NT2/D1 (cell line): ENCODE measurements at regions not wholly inside any gene's neighbourhood (a gene's known extent, or its start where the extent isn't known, plus 50 kb on each side); places are given as distances from the start of the nearest gene placed in this dataset.

Experiments used
- DNase-seq: peaks from one replicate; pipeline ENCODE4 v3.0.0-alpha.2; 2011; ENCODE audit warnings: low read depth, low spot score
- H3K27me3 ChIP-seq: 2 replicates; pipeline ENCODE4 v1.6.0; 2011; ENCODE audit warnings: mild to moderate bottlenecking; ENCODE audit not compliant: insufficient read length, insufficient read depth
- H3K36me3 ChIP-seq: 2 replicates; pipeline ENCODE4 v1.6.1; 2011; ENCODE audit warnings: mild to moderate bottlenecking, low read length, mixed read lengths; ENCODE audit not compliant: insufficient read depth, insufficient read length
- H3K4me1 ChIP-seq: 2 replicates; pipeline ENCODE4 v1.5.1; 2011; ENCODE audit not compliant: insufficient read depth, insufficient read length
- H3K4me3 ChIP-seq: 2 replicates; pipeline ENCODE4 v1.5.1; 2011; ENCODE audit warnings: low read depth; ENCODE audit not compliant: insufficient read length
- H3K9ac ChIP-seq: 2 replicates; pipeline ENCODE4 v1.6.0; 2011; ENCODE audit warnings: low read depth; ENCODE audit not compliant: insufficient read length
- H3K9me3 ChIP-seq: 2 replicates; pipeline ENCODE4 v1.5.1; 2011; ENCODE audit warnings: mild to moderate bottlenecking, low read length; ENCODE audit not compliant: insufficient read depth
- SUZ12 ChIP-seq: IDR thresholded peaks from 2 replicates; pipeline ENCODE4 v1.6.1; 2011; ENCODE audit not compliant: insufficient read length, insufficient read depth; ENCODE audit errors: extremely low read depth
- YY1 ChIP-seq: IDR thresholded peaks from 2 replicates; pipeline ENCODE4 v1.6.1; 2011; ENCODE audit not compliant: insufficient read length, insufficient read depth
- ZNF274 ChIP-seq: IDR thresholded peaks from 2 replicates; pipeline ENCODE4 v1.6.1; 2011; ENCODE audit warnings: mild to moderate bottlenecking, low read depth, low read length

DNA sequence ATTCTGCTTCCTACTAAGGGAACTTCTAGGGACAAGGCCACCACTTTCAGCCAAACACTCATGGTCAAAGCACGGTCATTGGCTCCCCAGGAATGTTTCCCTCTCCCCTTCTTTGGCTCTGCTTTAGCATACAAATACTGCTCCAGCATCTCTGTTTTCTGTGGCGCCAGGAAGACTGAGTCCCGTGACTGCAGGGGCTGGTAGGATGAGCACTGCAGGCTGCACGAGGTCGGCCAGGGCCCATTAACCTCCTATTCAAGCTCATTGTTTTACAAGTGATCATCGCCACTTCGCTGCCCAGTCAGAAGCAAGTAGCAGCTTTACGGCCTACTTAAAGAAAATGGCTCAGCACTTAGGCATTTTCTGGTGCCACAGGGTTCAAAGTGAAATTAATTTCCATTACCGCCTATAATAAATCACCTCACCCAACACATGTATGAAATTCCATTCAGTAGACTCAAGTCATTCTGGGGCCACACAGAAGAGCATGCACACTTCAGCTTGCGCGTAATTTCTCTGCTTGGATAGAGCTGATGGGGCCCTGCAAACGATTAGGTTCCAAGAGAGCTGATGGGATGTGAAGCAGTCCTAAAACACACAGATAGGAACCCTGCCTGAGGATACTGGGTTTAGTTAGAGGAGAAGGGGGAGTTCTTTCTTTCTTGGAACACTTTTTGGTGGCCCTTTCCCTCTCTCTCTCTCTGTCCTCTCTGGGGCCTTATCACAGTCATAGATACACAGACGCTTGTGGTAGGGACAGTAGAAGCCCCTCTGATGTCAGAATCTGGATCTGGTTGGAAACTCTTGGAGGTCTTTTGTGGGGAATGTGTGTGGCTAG is 173.7 kb downstream of the KIF18A start:
- H3K27me3 ChIP-seq, result no peaks in the 10 kb centered on the region
- TF ChIP-seq ZNF274 (no peak), SUZ12 (no peak), YY1 (no peak)
- H3K9ac ChIP-seq, result no peak overlapping the region
- no peaks in the 10 kb centered on the region for H3K4me1 ChIP-seq
- peaks cover 31% of the 10 kb centered on the region; the same call in 1 of the 2 replicates for H3K9me3 ChIP-seq
- no peak overlapping the region for H3K4me3 ChIP-seq
- no peaks in the 10 kb centered on the region for H3K36me3 ChIP-seq
- DNase-seq, result peak; percentile 79

DNA sequence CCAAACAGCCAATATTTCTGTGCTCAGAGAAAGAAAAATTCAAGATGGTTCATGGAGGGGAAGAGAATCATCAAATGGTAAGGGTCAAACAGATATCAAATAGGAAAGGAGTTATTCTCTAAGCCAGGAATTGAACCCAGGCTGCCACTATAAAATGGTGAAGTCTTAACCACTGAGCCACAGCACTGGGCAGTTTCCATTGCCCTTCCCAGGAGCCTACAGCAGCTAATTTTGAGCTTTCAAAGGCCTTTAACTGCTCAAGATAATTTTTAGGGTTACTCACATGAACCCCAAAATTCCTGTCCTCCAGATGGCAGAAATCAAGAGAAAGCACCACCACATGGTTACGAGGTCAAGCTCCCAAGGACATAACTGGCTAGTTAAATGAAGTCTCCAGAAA is 176.2 kb downstream of the KIF18A start:
- H3K4me3 ChIP-seq, result no peak overlapping the region
- H3K27me3 ChIP-seq, result no peaks in the 10 kb centered on the region
- H3K4me1 ChIP-seq, result no peaks in the 10 kb centered on the region
- H3K36me3 ChIP-seq, result no peaks in the 10 kb centered on the region
- no peak for DNase-seq
- peaks cover 11% of the 10 kb centered on the region; the same call in 1 of the 2 replicates for H3K9me3 ChIP-seq
- no peak for TF ChIP-seq ZNF274
- H3K9ac ChIP-seq, result no peak overlapping the region

DNA sequence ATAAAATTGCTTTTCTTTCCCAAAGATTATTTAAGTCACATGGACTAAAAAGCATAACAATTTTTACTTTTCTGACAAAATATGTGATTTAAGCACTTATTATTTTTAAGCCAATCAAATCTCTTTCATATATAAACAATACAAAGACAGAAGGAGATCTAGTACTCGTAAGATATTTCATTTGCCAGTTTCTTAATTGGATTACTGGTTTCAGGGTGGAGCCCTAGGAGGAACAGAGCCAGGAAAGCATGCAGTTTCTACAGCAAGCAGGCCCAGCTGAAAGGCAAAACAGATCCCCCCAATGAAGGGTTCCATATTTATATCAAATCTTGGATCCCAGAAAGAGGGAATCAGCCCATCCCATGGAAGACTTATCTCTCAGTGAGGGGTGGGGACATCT is 177.0 kb downstream of the KIF18A start:
- no peak for TF ChIP-seq ZNF274
- no peaks in the 10 kb centered on the region for H3K36me3 ChIP-seq
- no peaks in the 10 kb centered on the region for H3K4me1 ChIP-seq
- H3K4me3 ChIP-seq, result no peak overlapping the region
- H3K9me3 ChIP-seq, result peaks cover 9% of the 10 kb centered on the region; the same call in 1 of the 2 replicates
- no peaks in the 10 kb centered on the region for H3K27me3 ChIP-seq
- DNase-seq, result no peak
- no peak overlapping the region for H3K9ac ChIP-seq

DNA sequence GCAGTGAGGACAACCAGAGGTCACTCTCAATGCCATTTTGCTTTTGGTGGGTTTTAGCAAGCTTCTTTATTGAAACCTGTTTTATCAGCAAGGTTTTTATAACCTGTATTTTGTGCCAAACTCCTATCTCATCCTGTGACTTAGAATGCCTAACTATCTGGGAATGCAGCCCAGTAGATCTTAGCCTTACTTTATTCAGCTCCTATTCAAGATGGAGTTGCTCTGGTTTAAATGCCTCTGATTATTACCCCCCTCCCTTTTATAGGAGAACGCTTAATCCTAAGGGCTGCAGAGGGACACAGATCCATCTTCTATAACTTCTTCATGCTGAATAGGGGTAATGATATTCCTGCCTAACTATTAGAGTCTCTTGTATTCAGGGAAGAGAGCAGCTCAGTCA is 179.1 kb downstream of the KIF18A start:
- no peak for TF ChIP-seq YY1
- TF ChIP-seq SUZ12, result no peak
- TF ChIP-seq ZNF274, result no peak
- no peaks in the 10 kb centered on the region for H3K27me3 ChIP-seq
- no peaks in the 10 kb centered on the region for H3K36me3 ChIP-seq
- H3K9me3 ChIP-seq, result no peaks in the 10 kb centered on the region; the same call in 1 of the 2 replicates
- no peaks in the 10 kb centered on the region for H3K4me1 ChIP-seq
- DNase-seq, result no peak
- H3K9ac ChIP-seq, result no peak overlapping the region
- no peak overlapping the region for H3K4me3 ChIP-seq

DNA sequence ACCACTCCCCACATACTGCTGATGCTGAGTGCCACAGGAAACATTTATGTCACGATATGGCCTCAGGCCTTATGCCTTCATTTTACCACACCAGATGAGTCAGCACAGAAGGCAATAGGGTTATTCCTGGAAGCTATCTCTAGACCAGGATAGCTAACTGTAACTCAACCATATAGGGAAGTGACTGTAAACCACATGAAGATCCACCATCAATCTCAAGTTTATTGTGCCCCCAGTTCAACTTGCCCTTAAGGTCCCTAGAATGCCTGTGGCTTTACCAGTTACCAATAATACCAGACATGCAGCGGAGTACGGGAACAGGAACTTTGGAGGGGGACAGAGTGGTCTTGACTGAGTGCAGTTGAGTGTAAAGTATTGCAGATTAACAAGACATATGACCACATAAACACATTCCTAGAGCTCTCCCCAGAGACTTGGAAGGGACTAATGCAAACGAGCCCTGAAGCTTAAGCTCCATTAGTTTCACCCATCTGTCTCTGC is 180.9 kb downstream of the KIF18A start:
- Histone ChIP-seq H3K27me3 (no peaks in the 10 kb centered on the region), H3K36me3 (no peaks in the 10 kb centered on the region), H3K9ac (no peak overlapping the region), H3K9me3 (no peaks in the 10 kb centered on the region), H3K4me1 (no peaks in the 10 kb centered on the region), H3K4me3 (no peak overlapping the region)
- no peak for DNase-seq
- no peak for TF ChIP-seq ZNF274
- no peak for TF ChIP-seq YY1
- no peak for TF ChIP-seq SUZ12

DNA sequence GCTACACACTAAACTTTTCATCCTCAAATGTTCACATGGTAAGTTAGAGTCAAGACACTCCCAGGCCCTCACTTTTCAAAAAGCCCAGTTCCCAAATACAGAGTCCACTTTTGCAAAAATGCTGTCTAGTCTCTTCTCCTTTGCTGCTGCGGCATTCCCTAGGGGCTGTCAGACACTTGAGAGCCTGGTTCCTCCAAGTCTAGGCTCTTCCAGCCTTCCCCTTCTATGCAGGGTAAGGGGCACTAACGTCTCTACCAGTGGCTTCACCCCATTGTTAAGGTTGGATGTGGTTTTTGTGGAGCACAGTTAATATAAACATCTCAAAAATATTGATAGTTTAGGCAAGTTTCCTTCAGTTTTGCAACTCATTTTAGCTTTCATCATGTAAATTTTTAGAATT is 181.5 kb downstream of the KIF18A start:
- H3K9ac ChIP-seq, result no peak overlapping the region
- TF ChIP-seq SUZ12 (no peak), YY1 (no peak), ZNF274 (no peak)
- no peak for DNase-seq
- no peaks in the 10 kb centered on the region for H3K27me3 ChIP-seq
- H3K4me3 ChIP-seq, result no peak overlapping the region
- H3K36me3 ChIP-seq, result no peaks in the 10 kb centered on the region
- H3K4me1 ChIP-seq, result no peaks in the 10 kb centered on the region
- no peaks in the 10 kb centered on the region for H3K9me3 ChIP-seq

DNA sequence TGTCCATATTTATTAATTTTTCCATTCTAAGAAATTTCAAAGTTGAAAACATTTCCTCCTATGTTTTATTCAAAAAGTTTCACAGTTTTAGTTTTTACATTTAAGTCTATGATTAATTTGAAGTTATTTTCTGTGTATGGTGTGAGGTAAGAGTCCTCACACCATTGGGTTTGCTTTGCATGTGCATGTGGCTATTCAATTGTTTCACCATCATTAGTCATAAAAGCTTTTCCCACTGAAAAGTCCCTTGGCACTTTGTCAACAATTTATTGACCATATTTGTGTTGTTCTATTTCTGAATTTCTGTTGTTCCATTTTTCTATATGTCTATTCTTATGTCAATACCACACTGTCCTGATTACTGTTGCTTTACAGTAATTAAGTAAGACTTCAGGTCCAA is 186.5 kb downstream of the KIF18A start:
- no peaks in the 10 kb centered on the region for H3K9me3 ChIP-seq
- DNase-seq, result no peak
- H3K4me1 ChIP-seq, result no peaks in the 10 kb centered on the region
- no peak for TF ChIP-seq SUZ12
- no peak for TF ChIP-seq ZNF274
- no peak for TF ChIP-seq YY1
- no peak overlapping the region for H3K4me3 ChIP-seq
- H3K36me3 ChIP-seq, result no peaks in the 10 kb centered on the region
- no peak overlapping the region for H3K9ac ChIP-seq
- no peaks in the 10 kb centered on the region for H3K27me3 ChIP-seq
